SU-DHL-6 (cell line): ENCODE measurements at regions not wholly inside any gene's neighbourhood (a gene's known extent, or its start where the extent isn't known, plus 50 kb on each side); places are given as distances from the start of the nearest gene placed in this dataset.

Source experiments
- H2AFZ ChIP-seq: fragments of 200-600 bp; sonication (generic); 2 replicates; pipeline ENCODE4 v1.6.1; 2014; ENCODE audit warnings: low read depth, mild to moderate bottlenecking, moderate library complexity, mixed read lengths, antibody characterized with exemption, low read length; ENCODE audit not compliant: severe bottlenecking
- H3F3A ChIP-seq: fragments of 200-600 bp; shearing (Covaris generic); 2 replicates; pipeline ENCODE4 v1.6.0; 2016; ENCODE audit warnings: antibody characterized with exemption, mild to moderate bottlenecking; ENCODE audit not compliant: insufficient read depth
- H3K27ac ChIP-seq: fragments of 200-600 bp; sonication (generic); 2 replicates; pipeline ENCODE4 v1.5.1; 2016; ENCODE audit warnings: low read depth, mild to moderate bottlenecking, low read length, moderate library complexity, mixed read lengths
- H3K27me3 ChIP-seq: fragments of 200-600 bp; sonication (generic), shearing (Covaris generic); 2 replicates; pipeline ENCODE4 v1.6.0; 2014; ENCODE audit warnings: mild to moderate bottlenecking, low read length
- H3K36me3 ChIP-seq: fragments of 200-600 bp; sonication (generic); 2 replicates; pipeline ENCODE4 v1.6.1; 2014; ENCODE audit warnings: mild to moderate bottlenecking, low read length, mixed read lengths
- H3K4me2 ChIP-seq: fragments of 300-600, 200-600 bp; shearing (Covaris generic), sonication (generic); 2 replicates; pipeline ENCODE4 v1.6.0; 2014; ENCODE audit warnings: low read length, low read depth, mild to moderate bottlenecking; ENCODE audit not compliant: poor library complexity, severe bottlenecking
- H3K4me3 ChIP-seq: fragments of 200-600 bp; sonication (generic); 2 replicates; pipeline ENCODE4 v1.5.1; 2014; ENCODE audit warnings: antibody characterized with exemption, low read length, mild to moderate bottlenecking, mixed read lengths; ENCODE audit not compliant: insufficient read depth, poor library complexity, severe bottlenecking
- H3K79me2 ChIP-seq: fragments of 200-600 bp; sonication (generic); 2 replicates; pipeline ENCODE4 v1.6.1; 2014; ENCODE audit warnings: mild to moderate bottlenecking, low read length, moderate library complexity; ENCODE audit not compliant: insufficient read depth
- H3K9ac ChIP-seq: fragments of 200-600 bp; sonication (generic); 2 replicates; pipeline ENCODE4 v1.7.0; 2014; ENCODE audit warnings: mild to moderate bottlenecking, low read length
- H3K9me2 ChIP-seq: fragments of 200-600 bp; sonication (generic); replicated peaks from 2 replicates; pipeline ENCODE4 v1.6.1; 2014; ENCODE audit warnings: low read length; ENCODE audit not compliant: insufficient read depth
- H3K9me3 ChIP-seq: fragments of 200-600 bp; sonication (generic); 2 replicates; pipeline ENCODE4 v1.6.1; 2014; ENCODE audit warnings: low read length, mixed read lengths; ENCODE audit not compliant: insufficient read depth
- H4K20me1 ChIP-seq: fragments of 200-600 bp; sonication (generic); 2 replicates; pipeline ENCODE4 v1.6.1; 2014; ENCODE audit warnings: low read depth, mild to moderate bottlenecking, antibody characterized with exemption, low read length, moderate library complexity, mixed read lengths
- CTCF ChIP-seq: fragments of 200-600 bp; sonication (generic); IDR thresholded peaks from one replicate; pipeline ENCODE4 v1.5.1; 2017; ENCODE audit warnings: antibody characterized with exemption, mild to moderate bottlenecking, low read length, moderate library complexity; ENCODE audit not compliant: insufficient read depth, poor library complexity, severe bottlenecking
- EZH2phosphoT487 ChIP-seq: fragments of 200-600 bp; sonication (generic), shearing (Covaris generic); conservative IDR thresholded peaks from 2 replicates; pipeline ENCODE4 v1.6.1; 2018; ENCODE audit warnings: mild to moderate bottlenecking, antibody characterized with exemption, low read length, moderate library complexity, mixed read lengths

DNA sequence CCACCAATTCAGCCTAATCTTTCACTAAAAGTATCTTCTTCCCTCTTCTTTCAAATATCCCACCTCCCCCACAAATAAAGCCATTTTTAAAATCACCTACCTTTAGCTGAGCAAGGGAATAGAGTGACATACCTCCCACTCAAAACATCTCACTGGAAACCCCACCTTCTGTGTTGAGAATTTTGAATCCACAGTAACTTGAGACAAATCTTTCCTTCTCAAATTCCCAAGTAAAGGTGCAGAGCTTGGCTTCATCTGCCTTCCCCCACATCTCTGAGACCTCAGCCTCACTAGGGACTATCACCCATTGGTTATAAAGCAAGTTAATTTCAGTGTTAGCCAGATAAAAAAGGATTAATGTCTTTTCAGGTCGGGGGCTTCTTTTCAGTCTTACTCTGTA is 180.4 kb downstream of the INO80D start:
- no peaks in the 10 kb centered on the region for H3K9me2 ChIP-seq
- H3K4me2 ChIP-seq = no peak overlapping the region
- H4K20me1 ChIP-seq = no peaks in the 10 kb centered on the region
- no peaks in the 10 kb centered on the region for H3K36me3 ChIP-seq
- H2AFZ ChIP-seq = no peak overlapping the region
- no peaks in the 10 kb centered on the region for H3F3A ChIP-seq
- H3K4me3 ChIP-seq = no peak overlapping the region
- H3K9me3 ChIP-seq = no peaks in the 10 kb centered on the region
- no peak overlapping the region for H3K27ac ChIP-seq
- no peaks in the 10 kb centered on the region for H3K27me3 ChIP-seq
- H3K9ac ChIP-seq = no peak overlapping the region
- TF ChIP-seq CTCF = no peak
- TF ChIP-seq EZH2phosphoT487 = no peak
- no peaks in the 10 kb centered on the region for H3K79me2 ChIP-seq

GRCh38 chr2:205904873-205905272 is 181.1 kb downstream of the INO80D start:
- Histone ChIP-seq H3K9me3 (no peaks in the 10 kb centered on the region), H3K9me2 (no peaks in the 10 kb centered on the region), H3K4me2 (no peak overlapping the region), H3K9ac (no peak overlapping the region), H3K27me3 (no peaks in the 10 kb centered on the region), H3K4me3 (no peak overlapping the region), H3K27ac (no peak overlapping the region), H4K20me1 (no peaks in the 10 kb centered on the region), H2AFZ (no peak overlapping the region), H3F3A (no peaks in the 10 kb centered on the region), H3K36me3 (no peaks in the 10 kb centered on the region), H3K79me2 (no peaks in the 10 kb centered on the region)
- TF ChIP-seq CTCF = no peak
- TF ChIP-seq EZH2phosphoT487 = no peak

DNA sequence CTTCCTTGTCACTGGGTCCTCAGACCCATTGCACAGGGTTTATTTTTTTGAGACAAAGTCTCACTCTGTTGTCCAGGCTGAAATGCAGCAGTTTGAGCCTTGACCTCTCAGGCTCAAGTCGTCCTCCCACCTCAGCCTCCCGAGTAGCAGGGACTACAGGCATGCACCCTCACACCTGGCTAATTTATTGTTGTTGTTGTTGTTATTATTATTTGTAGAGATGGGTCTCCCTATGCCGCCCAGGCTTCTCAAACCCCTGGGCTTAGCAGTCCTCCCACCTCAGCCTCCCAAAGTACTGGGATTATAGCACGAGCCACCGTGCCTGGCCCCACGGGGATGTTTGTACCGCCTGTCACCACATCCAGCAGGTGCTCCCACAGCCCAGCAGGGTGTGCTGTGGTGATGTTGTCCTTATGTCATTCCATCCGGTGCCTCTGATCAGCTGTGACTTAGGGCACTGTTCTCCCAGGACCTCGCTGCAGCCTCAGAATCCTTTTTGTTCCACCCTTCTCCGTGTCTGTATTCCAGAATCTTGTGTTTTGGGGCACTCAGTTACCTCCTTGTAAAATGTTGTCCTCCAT is 182.3 kb downstream of the INO80D start:
- Histone ChIP-seq H2AFZ (no peak overlapping the region), H3K36me3 (no peaks in the 10 kb centered on the region), H3K4me3 (no peak overlapping the region), H3K27ac (no peak overlapping the region), H3K4me2 (no peak overlapping the region), H3K27me3 (no peaks in the 10 kb centered on the region), H3K9ac (no peak overlapping the region), H3F3A (no peaks in the 10 kb centered on the region), H3K9me3 (no peaks in the 10 kb centered on the region), H3K79me2 (no peaks in the 10 kb centered on the region), H4K20me1 (no peaks in the 10 kb centered on the region), H3K9me2 (no peaks in the 10 kb centered on the region)
- TF ChIP-seq EZH2phosphoT487 (no peak), CTCF (peak; percentile 19)
